ENCODE measurements at regions not wholly inside any gene's neighbourhood (a gene's known extent, or its start where the extent isn't known, plus 50 kb on each side); places are given as distances from the start of the nearest gene placed in this dataset.

DNA sequence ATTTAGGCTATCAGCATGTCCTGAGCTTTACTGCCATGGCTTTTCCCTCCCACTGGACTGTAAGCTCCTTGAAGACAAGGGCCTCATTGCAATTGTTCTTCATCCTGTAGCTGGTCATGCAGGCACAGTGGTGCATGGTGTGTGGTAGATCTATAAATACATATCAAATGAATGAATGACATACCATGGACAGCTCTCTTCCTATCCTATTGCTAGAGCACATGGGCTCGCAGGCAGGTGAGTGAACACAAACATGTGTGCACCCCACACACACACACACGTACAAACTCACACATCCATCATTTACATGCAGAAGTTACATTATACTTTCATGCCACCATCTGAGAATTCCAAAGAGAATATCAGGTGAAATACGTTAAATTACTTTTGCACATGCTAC, 172.9 kb upstream of the RUNX1 start:
- H3K4me1 ChIP-seq = peaks cover 7% of the 10 kb centered on the region
- H3K4me3 ChIP-seq = no peak overlapping the region
- no peak overlapping the region for H3K27ac ChIP-seq
- no peaks in the 10 kb centered on the region for H3K27me3 ChIP-seq
- no peak for DNase-seq (ENCODE audit: low spot score in 2 of 2)
- H3K9me3 ChIP-seq = no peaks in the 10 kb centered on the region
- TF ChIP-seq, protein P1, sequence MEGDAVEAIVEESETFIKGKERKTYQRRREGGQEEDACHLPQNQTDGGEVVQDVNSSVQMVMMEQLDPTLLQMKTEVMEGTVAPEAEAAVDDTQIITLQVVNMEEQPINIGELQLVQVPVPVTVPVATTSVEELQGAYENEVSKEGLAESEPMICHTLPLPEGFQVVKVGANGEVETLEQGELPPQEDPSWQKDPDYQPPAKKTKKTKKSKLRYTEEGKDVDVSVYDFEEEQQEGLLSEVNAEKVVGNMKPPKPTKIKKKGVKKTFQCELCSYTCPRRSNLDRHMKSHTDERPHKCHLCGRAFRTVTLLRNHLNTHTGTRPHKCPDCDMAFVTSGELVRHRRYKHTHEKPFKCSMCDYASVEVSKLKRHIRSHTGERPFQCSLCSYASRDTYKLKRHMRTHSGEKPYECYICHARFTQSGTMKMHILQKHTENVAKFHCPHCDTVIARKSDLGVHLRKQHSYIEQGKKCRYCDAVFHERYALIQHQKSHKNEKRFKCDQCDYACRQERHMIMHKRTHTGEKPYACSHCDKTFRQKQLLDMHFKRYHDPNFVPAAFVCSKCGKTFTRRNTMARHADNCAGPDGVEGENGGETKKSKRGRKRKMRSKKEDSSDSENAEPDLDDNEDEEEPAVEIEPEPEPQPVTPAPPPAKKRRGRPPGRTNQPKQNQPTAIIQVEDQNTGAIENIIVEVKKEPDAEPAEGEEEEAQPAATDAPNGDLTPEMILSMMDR (IDR thresholded peaks at IDR 0.05) = no peak
- TF ChIP-seq POLR2A (IDR thresholded peaks at IDR 0.05) (no peak), EP300 (IDR thresholded peaks at IDR 0.05) (no peak), POLR2AphosphoS5 (IDR thresholded peaks at IDR 0.05) (no peak)
- whole genome bisulfite sequencing = 69% methylated on average over 3 of the region's 3 CpGs
- no peaks in the 10 kb centered on the region for H3K36me3 ChIP-seq

DNA sequence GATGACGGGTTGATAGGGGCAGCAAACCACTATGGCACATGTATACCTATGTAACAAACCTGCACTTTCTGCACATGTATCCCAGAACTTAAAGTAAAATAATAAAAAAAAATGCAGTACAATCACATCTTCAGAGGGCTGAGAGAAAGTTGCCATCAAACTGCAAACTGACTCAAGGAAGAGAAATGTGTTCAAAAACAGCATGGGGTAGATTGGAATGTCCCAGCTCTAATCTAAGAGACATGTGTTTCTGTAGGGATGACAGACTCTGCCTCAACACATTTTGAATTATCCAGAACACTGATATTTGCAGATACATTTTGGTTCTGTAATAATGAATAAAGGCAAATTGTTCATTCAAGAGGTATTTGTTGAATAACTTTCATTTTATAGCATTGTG, 171.2 kb upstream of the RUNX1 start:
- H3K36me3 ChIP-seq = no peaks in the 10 kb centered on the region
- H3K27me3 ChIP-seq = no peaks in the 10 kb centered on the region
- no peak for DNase-seq (ENCODE audit: low spot score in 2 of 2)
- no peak overlapping the region for H3K4me3 ChIP-seq
- WGBS = 88% methylated on average over 1 of the region's 1 CpG
- TF ChIP-seq POLR2AphosphoS5 (IDR thresholded peaks at IDR 0.05) (no peak), EP300 (IDR thresholded peaks at IDR 0.05) (no peak), POLR2A (IDR thresholded peaks at IDR 0.05) (no peak)
- TF ChIP-seq, protein P1 (IDR thresholded peaks at IDR 0.05) = no peak
- H3K4me1 ChIP-seq = peaks cover 7% of the 10 kb centered on the region
- H3K27ac ChIP-seq = no peak overlapping the region
- no peaks in the 10 kb centered on the region for H3K9me3 ChIP-seq

DNA sequence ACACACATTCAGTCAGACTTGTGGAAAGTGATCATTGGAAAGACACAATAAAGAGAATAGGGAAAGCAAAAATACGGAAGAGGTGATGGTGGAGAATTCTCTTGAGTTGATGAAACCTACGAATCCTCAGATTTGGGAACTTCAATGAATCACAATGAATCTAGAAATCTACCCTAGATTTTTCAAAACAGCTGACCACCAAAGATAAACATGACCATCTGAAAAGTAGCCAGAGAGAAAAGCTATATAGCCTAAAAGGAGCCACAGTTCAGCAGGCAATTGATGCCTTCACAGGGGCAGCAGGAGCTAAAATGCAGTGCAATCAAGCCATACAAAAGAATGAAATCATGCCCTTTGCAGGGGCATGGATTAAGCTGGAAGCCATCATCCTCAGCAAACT, 170.6 kb upstream of the RUNX1 start:
- H3K9me3 ChIP-seq = no peaks in the 10 kb centered on the region
- H3K4me3 ChIP-seq = no peak overlapping the region
- no peak for DNase-seq (ENCODE audit: low spot score in 2 of 2)
- H3K4me1 ChIP-seq = peaks cover 7% of the 10 kb centered on the region
- H3K36me3 ChIP-seq = no peaks in the 10 kb centered on the region
- no peak overlapping the region for H3K27ac ChIP-seq
- WGBS = 93% methylated on average over 2 of the region's 2 CpGs
- TF ChIP-seq EP300 (IDR thresholded peaks at IDR 0.05) = no peak
- TF ChIP-seq POLR2A (IDR thresholded peaks at IDR 0.05) = no peak
- TF ChIP-seq POLR2AphosphoS5 (IDR thresholded peaks at IDR 0.05) = no peak
- TF ChIP-seq, protein P1 (IDR thresholded peaks at IDR 0.05) = no peak
- no peaks in the 10 kb centered on the region for H3K27me3 ChIP-seq

- TF ChIP-seq, protein P1 (IDR thresholded peaks at IDR 0.05) = no peak
- no peak for TF ChIP-seq POLR2A (IDR thresholded peaks at IDR 0.05)
- whole genome bisulfite sequencing = 68% methylated on average over 2 of the region's 2 CpGs
- Histone ChIP-seq H3K4me3 (no peak overlapping the region), H3K36me3 (no peaks in the 10 kb centered on the region), H3K27me3 (no peaks in the 10 kb centered on the region), H3K9me3 (no peaks in the 10 kb centered on the region), H3K27ac (no peak overlapping the region), H3K4me1 (peaks cover 7% of the 10 kb centered on the region)
- no peak for DNase-seq (ENCODE audit: low spot score in 2 of 2)
Observed at GRCh38 chr21:35219291-35219690, 170.2 kb upstream of the RUNX1 start.

- Histone ChIP-seq H3K9me3 (no peaks in the 10 kb centered on the region), H3K4me3 (no peak overlapping the region), H3K4me1 (peaks cover 5% of the 10 kb centered on the region), H3K36me3 (no peaks in the 10 kb centered on the region), H3K27me3 (no peaks in the 10 kb centered on the region), H3K27ac (no peak overlapping the region)
- DNase-seq (ENCODE audit: low spot score in 2 of 2) = no peak
- WGBS = 86% methylated on average over 1 of the region's 1 CpG
- TF ChIP-seq POLR2AphosphoS5 (IDR thresholded peaks at IDR 0.05) (no peak), POLR2A (IDR thresholded peaks at IDR 0.05) (no peak), EP300 (IDR thresholded peaks at IDR 0.05) (no peak)
- TF ChIP-seq, protein P1 (IDR thresholded peaks at IDR 0.05) = no peak
Observed at GRCh38 chr21:35217504-35218060, 168.5 kb upstream of the RUNX1 start.

Measured in suprapubic skin (tissue), 4 donors.